Ascending aorta (tissue), 2 donors: ENCODE measurements at regions not wholly inside any gene's neighbourhood (a gene's known extent, or its start where the extent isn't known, plus 50 kb on each side); places are given as distances from the start of the nearest gene placed in this dataset.
"Not testable (repeated sequence)": the region's sequence is repeated elsewhere in the genome, so short reads cannot be mapped to it uniquely, and the experiment has no call there.

Experiments used
- DNase-seq, 2 donors: peaks; one replicate each; pipeline ENCODE4 v3.0.0-alpha.2; 2019; ENCODE audit warnings: low spot score in 2 of 2
- H3K27ac ChIP-seq, 2 donors: fragments of 200-600 bp; sonication (generic); one replicate each; pipeline ENCODE4 v1.5.1; 2016 to 2017; ENCODE audit warnings: mild to moderate bottlenecking in 1 of 2
- H3K27me3 ChIP-seq: fragments of 200-600 bp; sonication (generic); one replicate; pipeline ENCODE4 v1.5.1; 2017
- H3K36me3 ChIP-seq, 2 donors: fragments of 200-600 bp; sonication (generic); one replicate each; pipeline ENCODE4 v1.5.1; 2016
- H3K4me1 ChIP-seq, 2 donors: fragments of 200-600 bp; sonication (generic); one replicate each; pipeline ENCODE4 v1.5.1; 2016 to 2017; ENCODE audit warnings: mild to moderate bottlenecking in 1 of 2
- H3K4me3 ChIP-seq, 2 donors: fragments of 200-600 bp; sonication (generic); one replicate each; pipeline ENCODE4 v1.5.1; 2016 to 2017; ENCODE audit warnings: mild to moderate bottlenecking in 1 of 2
- H3K9me3 ChIP-seq, 2 donors: fragments of 200-600 bp; sonication (generic); one replicate each; pipeline ENCODE4 v1.5.1; 2016
- CTCF ChIP-seq, 3 experiments: fragments of 200-600 bp in 2 of 3; fragments of 450-650 bp in 1 of 3; sonication (generic) in 2 of 3; IDR thresholded peaks; one replicate each; pipeline ENCODE4 v1.5.1; 2016 to 2019; ENCODE audit warnings: antibody characterized with exemption in 3 of 3, mild to moderate bottlenecking in 1 of 3, moderate library complexity in 1 of 3
- intact Hi-C: fragments of 100-400 bp; cut with DNase I; formaldehyde crosslinking; loops from one replicate; pipeline ENCODE4 v1.15.1; 2023

GRCh38 chr1:166695115-166695514 lies 144.2 kb upstream of the POGK start:
- intact Hi-C loops: no loop called here
- TF ChIP-seq CTCF (IDR thresholded peaks at IDR 0.05): no peak
- Histone ChIP-seq H3K9me3 (no peaks in the 10 kb centered on the region), H3K27me3 (no peaks in the 10 kb centered on the region), H3K27ac (no peak overlapping the region), H3K4me3 (no peak overlapping the region), H3K36me3 (no peaks in the 10 kb centered on the region), H3K4me1 (no peaks in the 10 kb centered on the region)
- DNase-seq: no peak

- H3K27ac ChIP-seq, DNase-seq, intact Hi-C loops: not testable (repeated sequence)
Measured at GRCh38 chr1:166695834-166696233, 143.4 kb upstream of the POGK start.

GRCh38 chr1:166698771-166699170 lies 140.5 kb upstream of the POGK start:
- Histone ChIP-seq H3K27ac (no peak overlapping the region), H3K4me3 (no peak overlapping the region), H3K4me1 (no peaks in the 10 kb centered on the region), H3K9me3 (no peaks in the 10 kb centered on the region), H3K36me3 (no peaks in the 10 kb centered on the region), H3K27me3 (no peaks in the 10 kb centered on the region)
- TF ChIP-seq CTCF (IDR thresholded peaks at IDR 0.05): no peak
- no peak for DNase-seq
- intact Hi-C loops: no loop called here

More at GRCh38 chr1:166695834-166696233, 143.4 kb upstream of the POGK start:
- not testable (repeated sequence) for H3K9me3 ChIP-seq, H3K4me3 ChIP-seq, H3K36me3 ChIP-seq, H3K4me1 ChIP-seq, H3K27me3 ChIP-seq

GRCh38 chr1:166699613-166700012 lies 139.7 kb upstream of the POGK start:
- no peak overlapping the region for H3K4me3 ChIP-seq
- no peaks in the 10 kb centered on the region for H3K27me3 ChIP-seq
- DNase-seq: no peak
- H3K36me3 ChIP-seq: no peaks in the 10 kb centered on the region
- intact Hi-C loops: no loop called here
- TF ChIP-seq CTCF (IDR thresholded peaks at IDR 0.05): no peak
- H3K27ac ChIP-seq: no peak overlapping the region
- H3K9me3 ChIP-seq: no peaks in the 10 kb centered on the region
- no peaks in the 10 kb centered on the region for H3K4me1 ChIP-seq

GRCh38 chr1:166700696-166701095 lies 138.6 kb upstream of the POGK start:
- DNase-seq: no peak
- H3K9me3 ChIP-seq: no peaks in the 10 kb centered on the region
- H3K27me3 ChIP-seq: no peaks in the 10 kb centered on the region
- intact Hi-C loops: no loop called here
- H3K27ac ChIP-seq: no peak overlapping the region
- H3K36me3 ChIP-seq: no peaks in the 10 kb centered on the region
- no peak overlapping the region for H3K4me3 ChIP-seq
- no peak for TF ChIP-seq CTCF (IDR thresholded peaks at IDR 0.05)
- no peaks in the 10 kb centered on the region for H3K4me1 ChIP-seq

- H3K4me1 ChIP-seq: no peaks in the 10 kb centered on the region
- intact Hi-C loops: no loop called here
- no peaks in the 10 kb centered on the region for H3K27me3 ChIP-seq
- DNase-seq: no peak
- H3K36me3 ChIP-seq: no peaks in the 10 kb centered on the region
- H3K4me3 ChIP-seq: no peak overlapping the region
- H3K27ac ChIP-seq: no peak overlapping the region
- no peaks in the 10 kb centered on the region for H3K9me3 ChIP-seq
- no peak for TF ChIP-seq CTCF (IDR thresholded peaks at IDR 0.05)
Measured at GRCh38 chr1:166701603-166702100, 137.6 kb upstream of the POGK start.
